ENCODE measurements at regions not wholly inside any gene's neighbourhood (a gene's known extent, or its start where the extent isn't known, plus 50 kb on each side); places are given as distances from the start of the nearest gene placed in this dataset.

DNA sequence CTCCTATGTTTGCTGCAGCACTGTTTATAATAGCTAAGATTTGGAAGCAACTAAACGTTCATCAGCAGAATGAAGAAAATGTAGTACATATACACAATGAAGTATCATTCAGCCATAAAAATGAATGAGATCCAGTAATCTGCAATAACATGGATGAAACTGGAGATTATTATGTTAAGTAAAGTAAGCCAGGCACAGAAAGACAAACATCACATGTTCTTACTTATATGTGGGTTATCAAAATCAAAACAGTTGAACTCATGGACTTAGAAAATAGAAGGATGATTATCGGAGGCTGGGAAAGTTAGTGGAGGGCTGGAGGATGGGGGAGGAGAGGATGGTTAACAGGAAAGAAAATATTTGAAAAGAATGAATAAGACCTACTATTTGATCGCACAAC is 1017.6 kb downstream of the KCNT2 start:
- DNase-seq (ENCODE audit: insufficient read length, low spot score) = no peak
- FAIRE-seq = no peak

DNA sequence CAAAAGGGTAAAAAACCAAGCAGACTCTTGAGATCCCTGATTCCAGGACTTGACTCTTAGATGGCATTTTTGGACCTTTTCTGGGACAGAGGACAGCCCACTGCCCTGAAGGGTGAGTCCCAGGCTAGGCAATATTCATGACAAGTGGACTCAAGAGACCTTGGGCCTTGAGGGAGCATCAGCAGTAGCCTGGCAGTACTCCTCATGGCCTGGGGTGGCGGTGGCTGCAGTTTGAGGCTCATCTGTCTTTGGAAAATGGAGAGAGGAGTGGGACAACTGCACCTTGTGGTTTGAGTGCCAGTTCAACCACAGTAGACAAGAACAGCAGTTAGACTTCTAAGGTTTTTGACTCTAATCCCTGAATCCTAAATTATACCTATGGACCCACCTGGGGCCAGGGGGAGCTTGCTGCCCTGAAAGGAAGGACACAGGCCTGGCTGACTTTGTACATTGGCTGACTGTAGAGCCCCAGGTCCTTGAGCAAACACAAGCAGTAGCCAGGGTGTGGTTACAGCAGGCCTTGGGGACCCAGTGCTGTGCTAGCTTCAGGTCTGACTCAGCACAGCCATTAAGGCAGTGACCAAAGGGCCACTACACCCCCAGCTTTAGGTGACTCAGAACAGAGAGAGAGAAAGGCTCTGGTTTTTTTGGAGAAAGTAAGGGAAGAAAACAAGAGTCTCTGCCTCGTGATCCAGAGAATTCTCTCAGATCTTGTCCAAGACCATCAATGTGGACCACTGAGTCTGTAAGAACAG is 1023.2 kb downstream of the KCNT2 start:
- FAIRE-seq (no peak), DNase-seq (ENCODE audit: insufficient read length, low spot score) (no peak)

DNA sequence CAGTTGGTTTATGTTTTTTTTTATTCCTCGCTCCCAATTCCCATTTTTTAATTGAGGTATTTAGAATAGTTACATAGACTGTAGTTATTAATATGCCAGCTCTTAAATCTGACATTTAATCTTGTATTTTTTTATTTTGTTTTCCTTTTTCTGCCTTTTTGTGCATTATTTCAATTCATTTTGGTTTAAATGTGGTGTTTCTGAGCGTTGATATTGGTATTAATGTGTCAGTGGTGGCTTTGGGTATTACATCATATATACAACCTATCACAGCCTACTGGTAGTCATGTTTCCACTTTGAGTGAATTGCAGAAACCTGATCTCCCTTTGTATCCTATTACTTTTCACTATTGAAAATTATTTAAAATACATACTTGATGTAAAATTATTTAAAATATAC is 1027.3 kb downstream of the KCNT2 start:
- DNase-seq (ENCODE audit: insufficient read length, low spot score) (no peak), FAIRE-seq (no peak)

DNA sequence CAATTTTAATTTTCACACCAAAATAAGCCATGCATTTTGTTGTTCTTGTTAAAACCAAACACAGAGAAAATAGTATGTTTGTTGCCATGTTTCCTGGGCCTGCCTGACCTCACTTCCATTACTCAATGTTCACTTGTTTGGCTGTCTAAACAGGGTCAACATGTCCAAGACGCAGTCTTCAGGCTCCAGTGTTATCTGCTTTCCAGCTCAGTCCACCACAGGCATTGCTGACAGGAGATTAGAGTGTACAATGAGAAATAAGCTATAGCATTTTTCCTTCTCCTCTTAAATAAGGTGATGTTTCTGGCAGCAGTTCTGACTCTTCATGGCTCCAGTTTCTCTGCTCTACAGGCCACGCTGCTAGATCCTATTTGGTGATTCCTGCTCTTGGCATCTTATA is 1030.5 kb downstream of the KCNT2 start:
- FAIRE-seq (no peak), DNase-seq (ENCODE audit: insufficient read length, low spot score) (no peak)

DNA sequence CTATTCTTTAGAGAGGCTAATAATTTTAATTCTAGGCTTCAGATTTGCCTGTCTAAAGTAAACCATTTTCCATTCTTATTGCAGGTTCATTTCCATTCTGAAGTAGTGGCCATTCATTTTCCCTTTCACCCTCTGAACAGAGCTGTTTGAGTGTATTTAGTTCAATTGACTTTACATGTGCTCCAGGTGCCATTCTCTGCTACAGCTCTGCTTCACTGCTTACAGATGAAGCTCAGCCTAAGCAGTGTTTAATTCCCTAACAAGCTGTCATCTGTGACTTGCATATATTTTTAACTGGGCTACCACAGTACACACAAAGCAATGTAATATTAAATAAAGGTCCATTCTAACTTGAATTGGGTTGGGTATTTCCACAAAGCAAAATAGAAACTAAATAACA is 1031.6 kb downstream of the KCNT2 start:
- FAIRE-seq = no peak

DNA sequence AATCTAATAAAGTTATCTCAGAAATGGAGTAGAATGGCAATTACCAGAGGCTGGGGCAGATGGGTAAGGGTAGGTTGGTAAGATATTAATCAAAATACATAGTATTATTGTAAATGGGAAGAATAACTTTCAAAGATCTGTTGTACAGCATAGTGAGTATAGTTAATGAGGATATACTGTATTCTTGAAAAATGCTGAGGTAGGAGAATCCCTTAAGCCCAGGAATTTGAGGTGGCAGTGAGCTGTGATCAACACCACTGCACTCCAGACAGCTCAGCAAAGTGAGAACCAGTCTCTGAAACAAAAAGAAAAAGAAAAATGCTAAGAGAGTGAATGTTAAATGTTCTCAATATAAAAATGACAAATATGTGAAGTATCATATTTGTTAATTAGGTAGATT is 1033.7 kb downstream of the KCNT2 start:
- no peak for FAIRE-seq

More for the DNA sequence above, 1031.6 kb downstream of the KCNT2 start:
- no peak for DNase-seq (ENCODE audit: insufficient read length, low spot score)

DNA sequence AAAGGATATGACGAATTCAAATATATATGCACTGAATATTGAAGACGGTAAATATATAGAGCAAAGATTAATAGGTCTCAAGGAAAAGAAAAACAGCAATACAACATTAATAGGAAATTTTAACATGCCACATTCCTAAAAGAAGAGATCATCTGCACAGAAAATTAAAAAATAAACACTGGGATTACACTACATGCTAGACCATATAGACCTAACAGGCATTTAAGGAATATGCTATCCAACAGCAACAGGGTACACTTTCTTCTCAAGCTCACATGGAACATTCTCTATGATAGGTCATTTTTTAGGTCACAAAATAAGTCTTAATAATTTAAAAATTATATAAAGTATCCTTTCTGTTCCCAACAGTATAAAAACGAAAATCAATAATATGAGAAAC is 1038.3 kb downstream of the KCNT2 start:
- FAIRE-seq = no peak
- DNase-seq (ENCODE audit: insufficient read length, low spot score) = no peak

More for the DNA sequence above, 1033.7 kb downstream of the KCNT2 start:
- DNase-seq (ENCODE audit: insufficient read length, low spot score) = no peak

DNA sequence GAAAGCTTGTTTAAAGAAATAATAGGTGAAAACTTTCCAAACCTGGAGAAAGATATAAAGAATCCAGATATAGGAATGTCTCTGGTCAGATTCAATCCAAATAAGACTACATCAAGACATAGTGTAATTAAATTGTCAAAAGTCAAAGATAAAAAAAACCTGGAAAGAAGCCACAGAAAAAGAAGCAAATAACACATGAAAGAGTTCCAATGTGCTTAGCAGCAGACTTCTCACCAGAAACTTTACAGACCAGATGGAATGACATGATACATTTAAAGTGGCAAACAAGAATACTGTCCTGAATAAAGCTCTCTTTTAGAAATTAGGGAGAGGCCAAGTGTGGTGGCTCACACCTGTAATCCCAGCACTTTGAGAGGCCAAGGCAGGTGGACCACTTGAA is 1039.9 kb downstream of the KCNT2 start:
- DNase-seq (ENCODE audit: insufficient read length, low spot score) (no peak), FAIRE-seq (no peak)

DNA sequence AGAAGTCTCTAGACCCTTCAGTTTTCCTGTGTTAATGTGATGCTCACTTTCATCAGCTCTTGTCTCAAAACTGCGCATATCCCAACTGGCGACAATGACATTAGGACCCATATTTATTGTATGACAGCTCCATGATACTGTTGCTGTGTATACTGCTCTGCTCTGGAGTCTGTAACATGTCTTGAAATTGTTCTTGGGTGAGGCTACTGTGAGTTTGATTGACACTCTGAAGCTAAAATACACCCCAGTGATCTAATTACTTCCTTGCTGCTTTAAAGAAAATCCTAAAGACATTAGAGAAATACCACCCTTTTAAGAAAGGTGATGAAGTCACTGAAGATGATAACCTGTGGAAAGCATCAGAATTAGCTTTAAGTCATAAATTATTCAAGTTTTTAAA is 1046.2 kb downstream of the KCNT2 start:
- DNase-seq (ENCODE audit: insufficient read length, low spot score) (no peak), FAIRE-seq (no peak)

DNA sequence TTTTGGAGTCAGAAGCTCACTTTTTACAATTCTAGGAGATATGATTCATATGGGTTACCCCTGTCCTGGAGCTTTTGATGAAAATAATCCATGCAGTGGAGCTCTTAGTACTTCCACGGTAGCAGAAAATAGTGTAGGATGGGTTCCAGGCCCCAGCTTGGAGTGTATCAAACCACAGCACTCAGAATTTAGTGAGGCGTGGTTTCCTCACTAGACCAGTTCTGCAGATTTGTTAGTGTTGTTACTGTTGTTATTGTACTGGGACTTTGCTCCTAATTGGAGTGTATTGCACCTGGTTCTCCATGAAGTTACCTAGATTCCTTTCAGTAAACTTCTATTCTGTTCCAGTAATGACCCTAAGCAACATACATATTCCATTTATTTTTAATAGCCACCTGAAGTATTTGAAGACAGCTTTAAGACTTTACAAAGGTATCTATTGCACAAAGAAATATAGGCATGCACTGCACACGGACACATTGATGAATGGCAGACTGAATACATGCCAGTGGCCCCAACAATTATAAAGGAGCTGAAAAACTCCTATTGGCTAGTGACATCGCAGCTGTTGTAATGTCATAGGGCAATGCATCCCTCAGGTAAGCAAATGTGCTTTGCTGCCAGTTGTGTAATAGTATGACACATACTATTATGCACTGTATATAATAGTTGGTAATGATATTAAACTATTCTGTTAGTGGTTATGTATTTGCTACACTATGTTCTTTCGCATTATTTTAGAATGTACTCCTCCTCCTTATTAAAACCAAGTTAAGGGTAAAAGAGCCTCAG is 1058.0 kb downstream of the KCNT2 start:
- DNase-seq (ENCODE audit: insufficient read length, low spot score) = no peak

DNA sequence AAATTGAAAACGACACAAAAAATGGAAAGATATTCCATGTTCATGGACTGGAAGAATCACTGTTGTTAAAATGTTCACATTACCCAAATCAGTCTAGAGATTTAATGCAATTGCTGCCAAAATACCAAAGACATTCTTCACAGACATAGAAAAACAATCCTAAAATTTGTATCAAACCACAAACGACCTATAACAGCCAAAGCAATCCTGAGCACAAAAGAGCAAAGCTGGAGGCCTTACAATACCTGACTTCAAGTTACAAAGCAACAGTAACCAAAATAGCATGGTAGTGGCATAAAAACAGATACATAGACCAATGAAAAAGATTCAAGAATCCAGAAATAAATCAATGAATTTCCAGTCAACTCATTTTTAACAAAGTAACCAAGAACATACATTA is 1077.3 kb downstream of the KCNT2 start:
- FAIRE-seq (no peak), DNase-seq (ENCODE audit: insufficient read length, low spot score) (no peak)

More for the DNA sequence above, 1058.0 kb downstream of the KCNT2 start:
- FAIRE-seq = no peak

DNA sequence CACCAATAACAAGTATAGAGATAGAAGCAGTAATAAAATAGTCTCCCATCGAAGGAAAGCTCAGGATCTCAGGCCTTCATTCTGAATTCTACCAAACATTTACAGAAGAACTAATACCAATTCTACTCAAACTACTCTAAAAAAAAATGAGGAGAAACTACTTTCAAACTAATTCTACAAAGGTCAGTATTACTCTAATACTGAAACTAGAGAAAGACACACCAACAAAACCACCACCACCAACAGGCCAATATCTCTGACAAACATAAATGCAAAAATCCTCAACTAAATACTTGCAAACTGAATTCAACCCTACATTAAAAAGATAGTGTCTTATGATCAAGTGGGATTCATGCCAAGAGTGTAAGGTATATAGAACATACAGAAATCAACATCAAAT is 1078.4 kb downstream of the KCNT2 start:
- DNase-seq (ENCODE audit: insufficient read length, low spot score) (no peak), FAIRE-seq (no peak)

DNA sequence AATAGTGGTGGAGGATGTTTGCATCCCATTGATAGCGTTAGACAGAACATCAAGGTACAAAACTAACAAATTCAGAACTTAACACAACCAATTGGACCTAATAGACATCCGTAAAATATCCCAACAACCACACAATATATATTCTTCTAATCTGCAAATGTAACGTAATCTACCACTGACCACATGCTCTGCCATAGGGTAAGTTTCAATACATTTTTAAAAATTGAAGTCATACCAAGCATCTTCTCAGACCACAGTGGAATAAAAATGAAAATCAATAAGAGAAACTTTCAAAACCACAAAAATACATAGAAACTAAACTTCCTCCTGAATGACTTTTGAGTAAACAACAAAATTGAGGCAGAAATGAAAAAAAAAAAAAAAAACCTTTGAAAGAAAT is 1087.5 kb downstream of the KCNT2 start:
- FAIRE-seq = no peak
- no peak for DNase-seq (ENCODE audit: insufficient read length, low spot score)

DNA sequence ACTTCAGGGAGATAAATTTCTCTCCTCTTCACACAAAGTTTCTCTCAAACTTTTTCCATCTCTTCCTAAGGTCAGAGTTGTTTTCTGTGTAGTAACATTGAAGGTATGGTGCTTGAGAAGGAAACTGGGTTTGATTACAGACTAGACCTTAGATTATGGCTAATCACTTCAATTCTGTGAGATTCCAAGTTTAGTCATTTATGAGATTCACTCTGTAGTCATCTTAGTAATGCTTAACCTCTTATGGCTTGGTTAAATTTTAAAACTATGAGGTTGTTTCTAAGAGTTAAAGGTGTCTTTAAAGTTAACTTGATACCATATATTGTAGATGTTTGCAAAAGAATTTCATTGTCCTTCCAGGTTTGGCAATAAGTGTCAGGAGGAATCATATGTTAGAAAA is 1092.2 kb downstream of the KCNT2 start:
- FAIRE-seq (no peak), DNase-seq (ENCODE audit: insufficient read length, low spot score) (no peak)

DNA sequence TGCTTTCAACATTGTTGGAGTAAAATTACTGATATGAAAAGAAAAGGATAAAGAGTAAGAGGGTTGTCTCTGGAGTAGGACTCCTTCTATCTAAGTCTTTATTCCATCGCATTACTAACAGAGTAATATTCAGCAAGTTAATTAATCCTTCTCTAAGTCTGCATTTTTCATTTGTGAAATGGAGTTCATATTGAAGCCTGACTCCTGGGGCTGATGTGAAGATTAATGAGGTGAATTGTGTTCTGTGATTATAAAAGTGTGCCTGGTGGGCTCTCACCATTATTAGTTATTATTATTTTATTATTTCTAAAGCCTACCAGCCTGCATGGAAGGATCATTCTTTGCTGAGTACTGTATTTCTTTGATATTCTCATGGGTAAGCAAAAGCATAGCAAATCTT is 1096.7 kb downstream of the KCNT2 start:
- DNase-seq (ENCODE audit: insufficient read length, low spot score) (no peak), FAIRE-seq (no peak)

DNA sequence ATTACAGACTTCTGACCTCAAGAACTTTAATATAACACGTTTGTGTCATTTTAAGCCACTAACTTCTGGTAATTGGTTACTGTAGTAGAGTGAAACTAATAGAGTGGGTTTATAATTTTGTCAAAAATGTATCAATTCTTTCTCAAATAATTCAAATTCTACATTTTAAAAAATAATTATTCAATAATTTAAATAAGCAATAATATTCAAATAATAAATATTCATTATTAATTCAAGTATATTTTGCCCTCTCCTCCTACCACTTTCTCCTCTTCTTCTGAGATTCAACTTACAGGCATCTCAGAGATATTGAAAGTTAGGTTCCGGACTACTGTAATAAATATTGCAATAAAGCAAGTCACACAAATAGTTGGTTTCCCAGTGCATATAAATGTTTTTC is 1107.1 kb downstream of the KCNT2 start:
- FAIRE-seq (no peak), DNase-seq (ENCODE audit: insufficient read length, low spot score) (no peak)

DNA sequence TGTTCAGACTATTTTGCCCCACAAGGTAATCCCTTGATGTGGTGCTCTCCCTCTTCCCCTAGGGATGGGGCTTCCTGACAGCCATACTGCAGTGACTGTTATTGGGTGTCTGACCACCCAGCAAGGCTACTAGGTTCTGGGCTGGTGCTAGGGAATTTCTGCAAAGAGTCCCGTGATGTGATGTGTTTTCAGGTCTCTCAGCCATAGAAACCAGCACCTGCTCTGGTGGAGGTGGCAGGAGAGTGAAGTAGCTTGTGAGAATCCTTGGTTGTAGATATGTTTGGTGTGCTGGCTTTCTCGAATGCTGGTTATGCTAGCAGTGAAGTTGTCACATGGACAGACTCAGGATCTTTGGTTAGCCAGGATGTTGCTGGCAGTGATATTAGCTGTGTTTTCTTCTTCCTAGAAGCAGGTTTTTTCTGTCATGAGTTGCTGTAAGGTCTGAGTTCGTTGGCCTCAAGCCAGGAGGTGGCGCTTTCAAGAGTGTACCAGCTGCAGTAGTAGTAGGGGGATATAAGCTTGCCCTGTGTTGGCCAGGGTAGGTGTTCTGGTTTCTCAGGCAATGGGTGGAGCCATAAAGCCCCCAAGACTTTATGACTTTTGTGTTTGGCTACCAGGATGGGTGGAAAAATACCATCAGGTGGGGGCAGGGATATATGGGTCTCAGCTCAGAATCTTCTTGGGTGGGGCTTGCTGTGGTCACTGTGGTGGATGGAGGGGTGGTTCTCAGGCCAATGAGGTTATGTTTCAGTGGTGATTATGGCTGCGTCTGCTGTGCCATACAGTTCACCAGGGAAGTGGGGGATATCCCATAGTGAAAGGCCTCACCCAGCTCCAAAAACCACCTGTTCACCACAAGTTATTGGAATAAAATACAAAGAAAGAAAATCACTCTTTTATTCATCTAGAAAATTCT is 1112.3 kb downstream of the KCNT2 start:
- no peak for FAIRE-seq
- DNase-seq (ENCODE audit: insufficient read length, low spot score) = no peak

DNA sequence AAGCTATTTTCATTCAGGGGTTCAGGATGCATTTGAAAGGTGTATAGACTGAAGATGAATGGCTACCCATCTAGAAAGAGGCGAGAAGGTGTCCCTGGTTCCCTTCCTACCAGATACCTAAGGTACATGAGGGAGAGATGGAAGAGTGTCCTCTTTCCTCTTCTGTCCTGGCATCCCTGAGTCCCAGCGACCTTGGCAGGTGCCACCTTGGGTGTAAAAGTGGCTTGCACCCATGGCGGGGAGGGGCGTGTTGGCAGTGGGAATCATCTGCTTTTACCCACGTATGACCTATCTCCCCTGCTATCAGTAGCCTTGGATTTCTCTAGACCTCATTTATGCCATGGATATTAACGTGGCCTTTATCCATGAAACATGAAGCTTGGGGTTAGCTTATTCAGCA is 1126.1 kb downstream of the KCNT2 start:
- no peak for FAIRE-seq

DNA sequence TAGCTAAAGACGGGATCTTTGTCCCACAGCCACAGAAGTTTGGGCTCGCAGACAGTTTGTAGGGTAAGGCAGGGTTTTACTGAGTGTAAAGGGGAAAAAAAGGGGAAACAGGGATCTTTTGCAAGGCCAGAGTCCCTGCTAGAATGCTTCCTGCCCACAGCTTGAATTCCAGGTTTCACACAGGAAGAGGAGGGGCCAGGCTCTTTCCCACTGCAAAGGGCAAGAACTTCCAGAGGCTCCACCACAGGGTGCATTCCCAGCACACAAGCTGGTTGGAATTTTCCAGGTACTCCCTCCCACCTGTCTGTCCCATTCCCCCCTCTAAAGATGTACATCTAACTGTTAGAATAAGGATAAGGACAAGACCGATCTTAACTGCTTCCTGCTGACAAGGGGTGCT is 1126.9 kb downstream of the KCNT2 start:
- no peak for DNase-seq (ENCODE audit: insufficient read length, low spot score)
- no peak for FAIRE-seq

More for the DNA sequence above, 1126.1 kb downstream of the KCNT2 start:
- no peak for DNase-seq (ENCODE audit: insufficient read length, low spot score)

DNA sequence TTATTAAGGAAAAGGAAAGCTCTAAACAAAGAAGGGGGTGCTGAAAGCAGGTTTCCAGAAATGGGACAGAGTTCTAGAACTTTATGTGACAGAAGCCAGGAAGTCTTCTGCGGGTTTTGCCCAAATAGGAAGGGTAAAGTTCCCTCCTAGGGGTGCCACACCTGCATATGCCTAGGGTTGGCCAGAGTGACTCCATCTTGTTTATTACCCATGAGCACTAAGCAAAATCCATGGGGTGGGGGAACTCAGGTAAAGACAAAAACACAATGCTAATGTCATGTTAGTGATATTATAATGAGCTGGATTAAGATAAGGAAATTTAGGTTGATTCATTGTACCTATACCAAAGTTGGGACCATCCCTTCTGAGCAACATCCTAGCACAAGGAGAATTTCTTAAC is 1132.7 kb downstream of the KCNT2 start:
- no peak for DNase-seq (ENCODE audit: insufficient read length, low spot score)
- FAIRE-seq = no peak

DNA sequence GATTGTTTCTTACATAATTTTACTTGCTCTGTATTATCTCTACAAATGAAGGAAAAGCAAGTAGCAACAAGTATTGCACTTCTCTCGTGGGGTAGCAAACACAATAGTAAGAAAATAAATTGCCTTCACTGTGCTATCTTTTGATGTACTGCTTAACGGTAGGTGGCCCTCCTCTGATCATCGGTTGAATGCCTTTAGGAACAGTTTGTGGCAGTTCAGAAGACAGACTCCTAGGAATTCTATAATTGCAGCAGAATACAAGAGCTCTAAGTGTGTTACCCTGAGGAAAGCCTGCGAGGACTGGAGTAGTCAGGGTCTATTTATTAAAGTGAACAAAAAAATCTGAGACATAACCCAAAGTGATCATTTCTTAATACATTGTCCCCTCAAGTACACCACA is 1135.9 kb downstream of the KCNT2 start:
- FAIRE-seq (no peak), DNase-seq (ENCODE audit: insufficient read length, low spot score) (no peak)

Measured in HTR-8/SVneo (cell line).